Stomach (tissue), 8 donors: ENCODE measurements at regions not wholly inside any gene's neighbourhood (a gene's known extent, or its start where the extent isn't known, plus 50 kb on each side); places are given as distances from the start of the nearest gene placed in this dataset.

Source experiments
- DNase-seq, 2 donors: peaks; one replicate each; pipeline versions ENCODE4 v3.0.0 to v3.0.0-alpha.2; 2013 to 2019
- H3K27ac ChIP-seq, 5 donors: fragments of 200-600 bp in 4 of 5; sonication (generic) in 4 of 5; one replicate each; pipeline ENCODE4 v1.5.1; 2013 to 2019; ENCODE audit warnings: mild to moderate bottlenecking in 1 of 5, moderate library complexity in 1 of 5
- H3K27me3 ChIP-seq, 3 donors: fragments of 200-600 bp; sonication (generic); one replicate each; pipeline ENCODE4 v1.5.1; 2017 to 2019; ENCODE audit warnings: mixed run types in 1 of 3
- H3K36me3 ChIP-seq, 4 donors: fragments of 200-600 bp; sonication (generic); 1 replicate in 3 of 4; 2 replicates in 1 of 4; pipeline ENCODE4 v1.5.1; 2016 to 2019
- H3K4me1 ChIP-seq, 4 donors: fragments of 200-600 bp; sonication (generic); one replicate each; pipeline ENCODE4 v1.5.1; 2016 to 2019
- H3K4me3 ChIP-seq, 4 donors: fragments of 200-600 bp; sonication (generic) in 3 of 4; one replicate each; pipeline ENCODE4 v1.5.1; 2016 to 2019; ENCODE audit warnings: mild to moderate bottlenecking in 1 of 4
- H3K9me3 ChIP-seq, 4 donors: fragments of 200-600 bp; sonication (generic); one replicate each; pipeline ENCODE4 v1.5.1; 2016 to 2019
- EP300 ChIP-seq: sonication (generic); formaldehyde crosslinking; IDR thresholded peaks from one replicate; pipeline ENCODE4 v1.6.1; 2017; ENCODE audit warnings: antibody characterized with exemption
- POLR2A ChIP-seq, 4 donors: fragments of 450-650 bp; IDR thresholded peaks; one replicate each; pipeline ENCODE4 v1.6.1; 2016; ENCODE audit warnings: antibody characterized with exemption in 4 of 4, control low read depth in 2 of 4, mild to moderate bottlenecking in 1 of 4, moderate library complexity in 1 of 4
- POLR2AphosphoS5 ChIP-seq, 3 donors: sonication (generic); formaldehyde crosslinking; IDR thresholded peaks; one replicate each; pipeline ENCODE4 v1.6.1; 2016; ENCODE audit warnings: antibody characterized with exemption in 3 of 3
- WGBS, 5 donors: extraction: QIAGEN DNeasy Blood & Tissue Kit in 3 of 5; methylation state at CpG; one replicate each; pipeline versions ENCODE4 v1.1.5 to v1.1.7; 2013 to 2018; 5-methylcytosine and 5-hydroxymethylcytosine counted together
- intact Hi-C: fragments of 100-400 bp; cut with DNase I; formaldehyde crosslinking; loops from one replicate; pipeline ENCODE4 v1.15.1; 2023; ENCODE audit warnings: low total_unique reads
- TF ChIP-seq, protein P1 (sequence below), 7 experiments: fragments of 450-650 bp in 4 of 7; fragments of 200-600 bp in 3 of 7; sonication (generic) in 3 of 7; IDR thresholded peaks; one replicate each; pipeline ENCODE4 v1.5.1; 2016 to 2019; ENCODE audit warnings: antibody characterized with exemption in 7 of 7, control low read depth in 2 of 7, mild to moderate bottlenecking in 1 of 7
- donor health status: healthy with polysubstance abuse.
- donor health status: Bipolar disorder and iron deficiency.
- donor health status: healthy.

DNA sequence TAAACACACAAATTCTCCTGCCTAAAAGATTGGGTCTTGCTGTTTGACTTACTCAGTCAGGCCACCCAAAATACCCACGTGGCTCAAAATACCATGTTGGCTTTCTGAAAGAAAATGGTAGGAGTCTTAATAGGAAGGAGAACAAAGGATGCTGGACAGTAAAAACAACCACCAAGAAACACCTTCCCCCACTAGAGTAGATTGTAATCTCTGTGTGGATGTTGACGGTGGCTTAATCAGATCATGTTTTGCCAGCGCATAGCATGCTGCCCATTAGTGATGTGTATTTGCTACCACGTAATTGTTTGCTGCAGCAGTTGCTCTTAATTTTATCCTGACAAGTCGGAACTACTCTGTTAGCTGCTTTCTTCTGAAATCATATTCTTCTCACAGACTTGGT is 1229.3 kb upstream of the SLC10A2 start:
- 61 to 83% (median 65%) methylated on average over 5 of the region's 5 CpGs for WGBS, 5 donors
- TF ChIP-seq POLR2A (IDR thresholded peaks at IDR 0.05) (no peak), EP300 (no peak), POLR2AphosphoS5 (IDR thresholded peaks at IDR 0.05) (no peak)
- TF ChIP-seq, protein P1, sequence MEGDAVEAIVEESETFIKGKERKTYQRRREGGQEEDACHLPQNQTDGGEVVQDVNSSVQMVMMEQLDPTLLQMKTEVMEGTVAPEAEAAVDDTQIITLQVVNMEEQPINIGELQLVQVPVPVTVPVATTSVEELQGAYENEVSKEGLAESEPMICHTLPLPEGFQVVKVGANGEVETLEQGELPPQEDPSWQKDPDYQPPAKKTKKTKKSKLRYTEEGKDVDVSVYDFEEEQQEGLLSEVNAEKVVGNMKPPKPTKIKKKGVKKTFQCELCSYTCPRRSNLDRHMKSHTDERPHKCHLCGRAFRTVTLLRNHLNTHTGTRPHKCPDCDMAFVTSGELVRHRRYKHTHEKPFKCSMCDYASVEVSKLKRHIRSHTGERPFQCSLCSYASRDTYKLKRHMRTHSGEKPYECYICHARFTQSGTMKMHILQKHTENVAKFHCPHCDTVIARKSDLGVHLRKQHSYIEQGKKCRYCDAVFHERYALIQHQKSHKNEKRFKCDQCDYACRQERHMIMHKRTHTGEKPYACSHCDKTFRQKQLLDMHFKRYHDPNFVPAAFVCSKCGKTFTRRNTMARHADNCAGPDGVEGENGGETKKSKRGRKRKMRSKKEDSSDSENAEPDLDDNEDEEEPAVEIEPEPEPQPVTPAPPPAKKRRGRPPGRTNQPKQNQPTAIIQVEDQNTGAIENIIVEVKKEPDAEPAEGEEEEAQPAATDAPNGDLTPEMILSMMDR (IDR thresholded peaks at IDR 0.05), result no peak
- intact Hi-C loops, result no loop called here
- Histone ChIP-seq H3K27me3 (no peaks in the 10 kb centered on the region), H3K36me3 (no peaks in the 10 kb centered on the region), H3K4me3 (no peak overlapping the region), H3K27ac (no peak overlapping the region), H3K4me1 (no peaks in the 10 kb centered on the region), H3K9me3 (no peaks in the 10 kb centered on the region)
- peak in 1 of 2 donors; percentile 20 for DNase-seq

DNA sequence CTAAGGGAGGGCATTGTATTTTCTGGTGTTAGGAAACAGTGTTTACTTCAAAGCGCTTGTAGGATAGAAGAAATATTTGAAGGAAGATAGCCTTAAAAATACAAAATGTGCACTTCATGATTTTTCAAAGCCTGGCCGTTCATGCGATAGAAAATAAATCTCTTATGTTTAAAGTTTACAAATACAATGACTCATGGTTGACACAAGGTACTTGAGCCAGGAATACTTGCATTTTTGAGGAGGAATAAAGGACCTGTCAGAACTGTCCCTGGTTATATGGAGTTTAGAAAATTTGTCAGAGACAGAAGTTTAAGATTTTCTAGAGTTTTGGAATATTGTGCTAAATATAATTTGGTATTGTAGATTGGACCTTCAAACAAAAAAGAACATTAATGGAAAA is 1223.2 kb upstream of the SLC10A2 start:
- Histone ChIP-seq H3K4me3 (no peak overlapping the region), H3K36me3 (no peaks in the 10 kb centered on the region), H3K27me3 (no peaks in the 10 kb centered on the region), H3K9me3 (no peaks in the 10 kb centered on the region), H3K27ac (no peak overlapping the region), H3K4me1 (no peaks in the 10 kb centered on the region)
- 20 to 52% (median 36%) methylated on average over 3 of the region's 3 CpGs for WGBS, 5 donors
- intact Hi-C loops, result no loop called here
- no peak for DNase-seq
- TF ChIP-seq, protein P1 (IDR thresholded peaks at IDR 0.05), result no peak

DNA sequence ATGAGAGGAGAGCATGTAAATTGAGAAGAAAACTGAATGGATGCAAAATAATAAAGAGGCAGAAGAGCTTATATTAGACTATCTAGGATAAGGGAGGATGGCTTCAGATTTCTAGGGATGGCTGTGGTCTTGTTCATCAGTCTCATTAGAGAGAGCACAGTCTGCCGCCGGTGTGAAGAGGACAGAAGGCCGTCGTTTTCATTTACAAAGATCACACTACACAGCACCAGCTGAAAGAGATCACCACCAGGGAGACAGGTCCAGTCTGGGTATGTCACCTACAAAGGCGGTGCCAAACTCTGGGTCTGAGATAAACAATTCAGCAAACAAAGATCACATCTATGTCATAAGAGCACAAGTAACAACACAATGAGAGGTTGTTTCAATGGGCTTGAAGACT is 1222.3 kb upstream of the SLC10A2 start:
- Histone ChIP-seq H3K4me1 (no peaks in the 10 kb centered on the region), H3K4me3 (no peak overlapping the region), H3K9me3 (no peaks in the 10 kb centered on the region), H3K27me3 (no peaks in the 10 kb centered on the region), H3K36me3 (no peaks in the 10 kb centered on the region), H3K27ac (no peak overlapping the region)
- 82 to 93% (median 87%) methylated on average over 5 of the region's 5 CpGs for WGBS, 5 donors
- intact Hi-C loops, result no loop called here
- TF ChIP-seq EP300 (no peak), POLR2AphosphoS5 (IDR thresholded peaks at IDR 0.05) (no peak), POLR2A (IDR thresholded peaks at IDR 0.05) (no peak)
- TF ChIP-seq, protein P1 (IDR thresholded peaks at IDR 0.05), result no peak
- DNase-seq, result no peak

DNA sequence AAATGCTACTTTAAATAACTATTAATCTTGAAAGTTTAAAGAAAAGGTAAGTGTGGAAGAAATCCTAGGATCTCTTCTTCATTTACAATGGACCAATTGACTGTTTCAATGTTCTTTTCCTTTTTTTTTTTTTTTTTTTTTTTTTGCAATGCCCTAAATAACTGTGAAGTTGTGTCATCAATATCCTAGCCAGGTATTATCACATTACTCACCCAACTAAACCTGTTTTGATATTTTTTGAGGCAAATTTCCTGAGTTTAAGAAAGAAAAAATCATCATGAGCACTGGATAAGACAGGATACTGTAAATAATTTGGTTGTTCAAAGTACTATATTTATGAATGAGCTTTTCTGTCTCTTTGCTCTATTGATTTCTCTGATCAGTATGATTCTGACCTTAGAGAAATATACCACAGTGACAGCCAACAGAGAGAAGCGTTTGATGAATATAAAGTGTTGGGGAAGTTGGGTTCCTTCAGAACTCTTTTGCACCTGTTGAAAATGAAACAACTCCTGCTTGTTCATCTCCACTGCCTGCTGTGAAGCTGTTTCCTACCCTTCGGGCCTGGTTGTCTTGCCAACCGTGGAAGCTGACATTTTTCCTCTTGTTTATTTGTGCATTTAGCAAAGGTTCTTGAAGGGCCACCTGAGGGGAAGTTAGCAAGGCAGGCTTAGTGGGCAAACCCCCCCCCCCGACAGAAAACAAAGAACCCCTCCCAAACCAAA is 1220.5 kb upstream of the SLC10A2 start:
- 18 to 33% (median 22%) methylated on average over 4 of the region's 4 CpGs for WGBS, 5 donors
- peak in 1 of 2 donors; percentile 39 for DNase-seq

More for the DNA sequence above, 1220.5 kb upstream of the SLC10A2 start:
- H3K27me3 ChIP-seq, result no peaks in the 10 kb centered on the region
- intact Hi-C loops, result no loop called here
- no peak for TF ChIP-seq POLR2A (IDR thresholded peaks at IDR 0.05)
- no peak for TF ChIP-seq EP300
- TF ChIP-seq, protein P1 (IDR thresholded peaks at IDR 0.05), result no peak
- TF ChIP-seq POLR2AphosphoS5 (IDR thresholded peaks at IDR 0.05), result no peak
- H3K4me3 ChIP-seq, result no peak overlapping the region
- H3K4me1 ChIP-seq, result no peaks in the 10 kb centered on the region
- no peaks in the 10 kb centered on the region for H3K9me3 ChIP-seq
- H3K36me3 ChIP-seq, result no peaks in the 10 kb centered on the region
- no peak overlapping the region for H3K27ac ChIP-seq
